WERI-Rb-1 (cell line): ENCODE measurements at regions not wholly inside any gene's neighbourhood (a gene's known extent, or its start where the extent isn't known, plus 50 kb on each side); places are given as distances from the start of the nearest gene placed in this dataset.

Experiments used
- DNase-seq: peaks from one replicate; pipeline ENCODE4 v3.0.0-alpha.2; 2020
- H3K27ac ChIP-seq: fragments of 250-450 bp; sonication (Bioruptor Pico); 2 replicates; pipeline ENCODE4 v1.5.1; 2020; ENCODE audit warnings: mild to moderate bottlenecking, moderate library complexity
- H3K27me3 ChIP-seq: fragments of 250-450 bp; sonication (Bioruptor Pico); 2 replicates; pipeline ENCODE4 v1.5.1; 2021; ENCODE audit warnings: mild to moderate bottlenecking, low read depth, moderate library complexity; ENCODE audit not compliant: insufficient read depth, severe bottlenecking
- H3K36me3 ChIP-seq: fragments of 250-450 bp; sonication (Bioruptor Pico); 2 replicates; pipeline ENCODE4 v1.5.1; 2020; ENCODE audit warnings: mild to moderate bottlenecking, moderate library complexity
- H3K4me3 ChIP-seq: 2 replicates; pipeline ENCODE4 v1.5.1; 2011; ENCODE audit warnings: low read depth, mild to moderate bottlenecking, control low read depth, low read length
- H3K9me3 ChIP-seq: fragments of 250-450 bp; sonication (Bioruptor Pico); 2 replicates; pipeline ENCODE4 v1.5.1; 2021; ENCODE audit warnings: mild to moderate bottlenecking, moderate library complexity; ENCODE audit not compliant: severe bottlenecking
- CTCF ChIP-seq: IDR thresholded peaks from 2 replicates; pipeline ENCODE4 v1.5.1; 2011; ENCODE audit warnings: low read depth, mild to moderate bottlenecking, control low read depth, inconsistent platforms, low read length

GRCh38 chr6:150456466-150456865 lies 87.7 kb downstream of the IYD start:
- Histone ChIP-seq H3K27ac (no peak overlapping the region), H3K9me3 (peaks cover 5% of the 10 kb centered on the region), H3K27me3 (no peaks in the 10 kb centered on the region), H3K4me3 (no peak overlapping the region), H3K36me3 (no peaks in the 10 kb centered on the region)
- no peak for TF ChIP-seq CTCF
- no peak for DNase-seq

- no peak for TF ChIP-seq CTCF
- Histone ChIP-seq H3K4me3 (no peak overlapping the region), H3K27me3 (no peaks in the 10 kb centered on the region), H3K27ac (no peak overlapping the region), H3K9me3 (peaks cover 5% of the 10 kb centered on the region), H3K36me3 (no peaks in the 10 kb centered on the region)
- no peak for DNase-seq
Observed at GRCh38 chr6:150456902-150457643, 88.3 kb downstream of the IYD start.

- peaks cover 5% of the 10 kb centered on the region for H3K9me3 ChIP-seq
- no peak for DNase-seq
- H3K4me3 ChIP-seq, result no peak overlapping the region
- TF ChIP-seq CTCF, result no peak
- no peaks in the 10 kb centered on the region for H3K27me3 ChIP-seq
- no peaks in the 10 kb centered on the region for H3K36me3 ChIP-seq
- no peak overlapping the region for H3K27ac ChIP-seq
Observed at GRCh38 chr6:150458579-150458978, 89.8 kb downstream of the IYD start.

- TF ChIP-seq CTCF, result no peak
- H3K9me3 ChIP-seq, result peaks cover 5% of the 10 kb centered on the region
- DNase-seq, result no peak
- no peak overlapping the region for H3K27ac ChIP-seq
- no peaks in the 10 kb centered on the region for H3K27me3 ChIP-seq
- no peaks in the 10 kb centered on the region for H3K36me3 ChIP-seq
- H3K4me3 ChIP-seq, result no peak overlapping the region
Observed at GRCh38 chr6:150463852-150464251, 95.0 kb downstream of the IYD start.

- H3K27ac ChIP-seq, result no peak overlapping the region
- DNase-seq, result no peak
- peaks cover 5% of the 10 kb centered on the region for H3K9me3 ChIP-seq
- H3K27me3 ChIP-seq, result no peaks in the 10 kb centered on the region
- no peak for TF ChIP-seq CTCF
- no peak overlapping the region for H3K4me3 ChIP-seq
- H3K36me3 ChIP-seq, result no peaks in the 10 kb centered on the region
Observed at GRCh38 chr6:150464966-150465365, 96.2 kb downstream of the IYD start.

- no peak overlapping the region for H3K27ac ChIP-seq
- H3K27me3 ChIP-seq, result no peaks in the 10 kb centered on the region
- peaks cover 5% of the 10 kb centered on the region for H3K9me3 ChIP-seq
- no peaks in the 10 kb centered on the region for H3K36me3 ChIP-seq
- TF ChIP-seq CTCF, result no peak
- H3K4me3 ChIP-seq, result no peak overlapping the region
- DNase-seq, result no peak
Observed at GRCh38 chr6:150465610-150466009, 96.8 kb downstream of the IYD start.
